ENCODE measurements at regions not wholly inside any gene's neighbourhood (a gene's known extent, or its start where the extent isn't known, plus 50 kb on each side); places are given as distances from the start of the nearest gene placed in this dataset.

DNA sequence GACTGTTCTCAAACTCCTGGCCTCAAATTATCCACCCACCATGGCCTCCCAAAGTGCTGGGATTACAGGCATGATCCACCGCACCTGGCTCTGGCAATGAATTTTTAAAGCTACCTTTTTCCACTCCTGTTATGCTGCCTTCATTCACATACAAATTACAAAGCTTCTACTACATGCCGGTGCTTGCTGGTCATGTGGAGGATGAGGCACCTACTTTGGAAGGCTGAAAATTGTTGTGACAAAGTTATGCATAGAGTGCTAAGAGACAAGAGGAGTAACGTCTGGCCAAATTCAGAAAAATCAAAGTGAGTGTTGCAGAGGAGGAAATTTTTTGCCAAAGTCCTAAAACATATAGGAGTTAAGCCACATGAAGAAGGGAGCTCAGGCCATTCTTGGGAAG is 191.7 kb upstream of the PPFIA2 start:
- ChIA-PET CTCF (no interaction called here), POLR2A (no interaction called here)
- Histone ChIP-seq H3K9me3 (ENCODE audit: control insufficient read depth, insufficient read depth, low read depth, low read length) (no peaks in the 10 kb centered on the region), H3K27me3 (ENCODE audit: control insufficient read depth, insufficient read depth, low read length) (no peaks in the 10 kb centered on the region), H3K4me1 (ENCODE audit: control insufficient read depth, insufficient read depth, low read length) (no peaks in the 10 kb centered on the region), H3K27ac (ENCODE audit: low read length) (no peak overlapping the region), H3K36me3 (ENCODE audit: control insufficient read depth, insufficient read depth, low read length) (no peaks in the 10 kb centered on the region), H3K4me3 (ENCODE audit: low read depth in 2 of 2, low read length in 2 of 2) (no peak overlapping the region)
- no peak for DNase-seq (ENCODE audit: low read depth, low spot score)
- TF ChIP-seq, protein P1, sequence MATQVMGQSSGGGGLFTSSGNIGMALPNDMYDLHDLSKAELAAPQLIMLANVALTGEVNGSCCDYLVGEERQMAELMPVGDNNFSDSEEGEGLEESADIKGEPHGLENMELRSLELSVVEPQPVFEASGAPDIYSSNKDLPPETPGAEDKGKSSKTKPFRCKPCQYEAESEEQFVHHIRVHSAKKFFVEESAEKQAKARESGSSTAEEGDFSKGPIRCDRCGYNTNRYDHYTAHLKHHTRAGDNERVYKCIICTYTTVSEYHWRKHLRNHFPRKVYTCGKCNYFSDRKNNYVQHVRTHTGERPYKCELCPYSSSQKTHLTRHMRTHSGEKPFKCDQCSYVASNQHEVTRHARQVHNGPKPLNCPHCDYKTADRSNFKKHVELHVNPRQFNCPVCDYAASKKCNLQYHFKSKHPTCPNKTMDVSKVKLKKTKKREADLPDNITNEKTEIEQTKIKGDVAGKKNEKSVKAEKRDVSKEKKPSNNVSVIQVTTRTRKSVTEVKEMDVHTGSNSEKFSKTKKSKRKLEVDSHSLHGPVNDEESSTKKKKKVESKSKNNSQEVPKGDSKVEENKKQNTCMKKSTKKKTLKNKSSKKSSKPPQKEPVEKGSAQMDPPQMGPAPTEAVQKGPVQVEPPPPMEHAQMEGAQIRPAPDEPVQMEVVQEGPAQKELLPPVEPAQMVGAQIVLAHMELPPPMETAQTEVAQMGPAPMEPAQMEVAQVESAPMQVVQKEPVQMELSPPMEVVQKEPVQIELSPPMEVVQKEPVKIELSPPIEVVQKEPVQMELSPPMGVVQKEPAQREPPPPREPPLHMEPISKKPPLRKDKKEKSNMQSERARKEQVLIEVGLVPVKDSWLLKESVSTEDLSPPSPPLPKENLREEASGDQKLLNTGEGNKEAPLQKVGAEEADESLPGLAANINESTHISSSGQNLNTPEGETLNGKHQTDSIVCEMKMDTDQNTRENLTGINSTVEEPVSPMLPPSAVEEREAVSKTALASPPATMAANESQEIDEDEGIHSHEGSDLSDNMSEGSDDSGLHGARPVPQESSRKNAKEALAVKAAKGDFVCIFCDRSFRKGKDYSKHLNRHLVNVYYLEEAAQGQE (IDR thresholded peaks at IDR 0.05; ENCODE audit: insufficient read depth in 1 of 2, low read depth in 2 of 2, low read length in 1 of 2) = no peak
- TF ChIP-seq TCF7L2 (IDR thresholded peaks at IDR 0.05; ENCODE audit: low read depth, low read length) (no peak), CTCF (IDR thresholded peaks at IDR 0.05) (no peak), SIN3A (IDR thresholded peaks at IDR 0.05; ENCODE audit: borderline replicate concordance, insufficient read depth, low read depth, low read length) (no peak), POLR2AphosphoS5 (IDR thresholded peaks at IDR 0.05; ENCODE audit: low read depth, low read length) (no peak)
- BruUV-seq (replicated peaks) = no TSS peak
- in situ Hi-C loops (cut with HindIII; ENCODE audit: low pct_unique_long_range_greater_than_20kb, low sequenced_read_pairs) = no loop called here
- intact Hi-C loops (cut with micrococcal nuclease; ENCODE audit: unreplicated experiment) = no loop called here
- ATAC-seq = no peak

DNA sequence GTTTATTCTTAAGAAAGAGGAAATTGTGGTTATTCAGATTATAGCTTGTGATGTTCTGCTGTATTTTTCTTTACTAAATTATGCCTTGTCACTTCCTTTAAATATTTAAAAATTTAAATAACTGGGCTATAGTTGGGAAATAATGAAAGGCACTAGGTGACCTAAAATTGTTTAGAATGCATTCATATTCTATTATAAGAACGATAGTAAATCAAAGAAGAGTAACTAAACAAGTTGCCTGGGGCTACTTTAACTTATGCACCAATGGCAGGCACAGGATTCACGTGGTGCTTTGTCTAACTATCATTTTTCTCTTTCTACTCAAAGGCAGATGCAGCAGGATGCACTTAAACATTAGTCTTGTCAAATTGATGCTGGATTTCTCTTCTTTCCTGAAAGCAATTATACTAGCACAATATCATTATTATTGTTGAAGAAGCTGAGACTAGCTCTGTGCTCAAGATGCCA is 190.7 kb upstream of the PPFIA2 start:
- ChIA-PET CTCF (interaction anchor here (0.7 kb wide), 1 partner anchor 32 kb away, joined by 3 read pairs; no protein-coding TSS in a partner anchor), POLR2A (interaction anchor here (0.6 kb wide), 1 partner anchor 22 kb away, joined by 8 read pairs; no protein-coding TSS in a partner anchor)
- no peak for TF ChIP-seq SIN3A (IDR thresholded peaks at IDR 0.05; ENCODE audit: borderline replicate concordance, insufficient read depth, low read depth, low read length)
- TF ChIP-seq, protein P1 (IDR thresholded peaks at IDR 0.05; ENCODE audit: insufficient read depth in 1 of 2, low read depth in 2 of 2, low read length in 1 of 2) = no peak
- no peak for TF ChIP-seq CTCF (IDR thresholded peaks at IDR 0.05)
- TF ChIP-seq TCF7L2 (IDR thresholded peaks at IDR 0.05; ENCODE audit: low read depth, low read length) = no peak
- no peak for TF ChIP-seq POLR2AphosphoS5 (IDR thresholded peaks at IDR 0.05; ENCODE audit: low read depth, low read length)
- Histone ChIP-seq H3K27me3 (ENCODE audit: control insufficient read depth, insufficient read depth, low read length) (no peaks in the 10 kb centered on the region), H3K4me3 (ENCODE audit: low read depth in 2 of 2, low read length in 2 of 2) (no peak overlapping the region), H3K36me3 (ENCODE audit: control insufficient read depth, insufficient read depth, low read length) (no peaks in the 10 kb centered on the region), H3K9me3 (ENCODE audit: control insufficient read depth, insufficient read depth, low read depth, low read length) (no peaks in the 10 kb centered on the region), H3K27ac (ENCODE audit: low read length) (no peak overlapping the region), H3K4me1 (ENCODE audit: control insufficient read depth, insufficient read depth, low read length) (no peaks in the 10 kb centered on the region)
- ATAC-seq (no peak), DNase-seq (ENCODE audit: low read depth, low spot score) (no peak)
- BruUV-seq (replicated peaks) = no TSS peak
- in situ Hi-C loops (cut with HindIII; ENCODE audit: low pct_unique_long_range_greater_than_20kb, low sequenced_read_pairs) = no loop called here
- intact Hi-C loops (cut with micrococcal nuclease; ENCODE audit: unreplicated experiment) = no loop called here
